NCI-H748 treated with DMSO at 0.1 percent for 48 hours (cell line): ENCODE measurements at regions not wholly inside any gene's neighbourhood (a gene's known extent, or its start where the extent isn't known, plus 50 kb on each side); places are given as distances from the start of the nearest gene placed in this dataset.
A peak's percentile ranks its signal among the peaks of the same experiment; 100 is the strongest.
"Not testable (repeated sequence)": the region's sequence is repeated elsewhere in the genome, so short reads cannot be mapped to it uniquely, and the experiment has no call there.

Source experiments
- DNase-seq: peaks from one replicate; lab custom pipeline; 2025; lab: John Stamatoyannopoulos, UW

- DNase-seq = no peak
Measured at GRCh38 chr2:22360735-22361374, 1024.1 kb upstream of the KLHL29 start.

GRCh38 chr2:22361571-22361970 is 1023.4 kb upstream of the KLHL29 start:
- DNase-seq = no peak

GRCh38 chr2:22375096-22375495 is 1009.9 kb upstream of the KLHL29 start:
- DNase-seq = no peak

- no peak for DNase-seq
Measured at GRCh38 chr2:22377268-22377667, 1007.7 kb upstream of the KLHL29 start.

- no peak for DNase-seq
Measured at GRCh38 chr2:22382479-22383169, 1002.4 kb upstream of the KLHL29 start.

- no peak for DNase-seq
Measured at GRCh38 chr2:22397847-22398246, 987.1 kb upstream of the KLHL29 start.

- DNase-seq = no peak
Measured at GRCh38 chr2:22403748-22404147, 981.2 kb upstream of the KLHL29 start.

- DNase-seq = no peak
Measured at GRCh38 chr2:22406625-22407024, 978.4 kb upstream of the KLHL29 start.

GRCh38 chr2:22420076-22420475 is 964.9 kb upstream of the KLHL29 start:
- DNase-seq = no peak

GRCh38 chr2:22442051-22442450 is 942.9 kb upstream of the KLHL29 start:
- DNase-seq = no peak

- DNase-seq = no peak
Measured at GRCh38 chr2:22444281-22444680, 940.7 kb upstream of the KLHL29 start.

GRCh38 chr2:22449696-22450095 is 935.3 kb upstream of the KLHL29 start:
- no peak for DNase-seq

GRCh38 chr2:22450831-22451230 is 934.1 kb upstream of the KLHL29 start:
- peak; percentile 20 for DNase-seq

GRCh38 chr2:22454826-22455485 is 930.0 kb upstream of the KLHL29 start:
- no peak for DNase-seq

- DNase-seq = no peak
Measured at GRCh38 chr2:22458440-22458839, 926.5 kb upstream of the KLHL29 start.

- not testable (repeated sequence) for DNase-seq
Measured at GRCh38 chr2:22475103-22475502, 909.9 kb upstream of the KLHL29 start.

- DNase-seq = no peak
Measured at GRCh38 chr2:22478329-22478728, 906.6 kb upstream of the KLHL29 start.

GRCh38 chr2:22481486-22482259 is 903.3 kb upstream of the KLHL29 start:
- no peak for DNase-seq

- no peak for DNase-seq
Measured at GRCh38 chr2:22483036-22483435, 901.9 kb upstream of the KLHL29 start.

- DNase-seq = no peak
Measured at GRCh38 chr2:22485486-22485885, 899.5 kb upstream of the KLHL29 start.

- no peak for DNase-seq
Measured at GRCh38 chr2:22486343-22486742, 898.6 kb upstream of the KLHL29 start.

GRCh38 chr2:22487036-22487435 is 897.9 kb upstream of the KLHL29 start:
- DNase-seq = no peak

- DNase-seq = no peak
Measured at GRCh38 chr2:22487541-22487940, 897.4 kb upstream of the KLHL29 start.
